GM10266 (cell line): ENCODE measurements at regions not wholly inside any gene's neighbourhood (a gene's known extent, or its start where the extent isn't known, plus 50 kb on each side); places are given as distances from the start of the nearest gene placed in this dataset.

Experiments
- DNase-seq: peaks from one replicate; pipeline ENCODE4 v3.0.0; 2012; ENCODE audit errors: extremely low spot score
- TF ChIP-seq, protein P1 (sequence below): IDR thresholded peaks from 2 replicates; pipeline ENCODE4 v1.5.1; 2012; ENCODE audit warnings: mild to moderate bottlenecking, low read depth; ENCODE audit not compliant: control insufficient read depth, insufficient read depth; ENCODE audit errors: missing control alignments

DNA sequence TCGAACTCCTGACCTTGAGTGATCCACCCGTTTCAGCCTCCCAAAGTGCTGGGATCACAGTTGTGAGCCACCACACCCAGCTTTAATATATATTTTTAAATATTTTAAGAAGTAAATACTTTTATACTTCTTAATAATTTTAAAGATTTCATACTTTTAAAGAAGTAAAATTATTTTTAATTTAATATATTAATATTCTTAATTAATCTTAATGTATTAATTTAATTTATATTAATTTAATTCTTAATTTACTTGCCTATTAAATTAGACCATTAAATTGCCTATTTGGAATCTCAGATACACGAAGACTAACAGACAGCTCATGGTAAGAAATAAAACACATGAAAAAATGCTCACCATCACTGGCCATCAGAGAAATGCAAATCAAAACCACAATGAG lies 1087.4 kb downstream of the CDH18 start:
- TF ChIP-seq, protein P1, sequence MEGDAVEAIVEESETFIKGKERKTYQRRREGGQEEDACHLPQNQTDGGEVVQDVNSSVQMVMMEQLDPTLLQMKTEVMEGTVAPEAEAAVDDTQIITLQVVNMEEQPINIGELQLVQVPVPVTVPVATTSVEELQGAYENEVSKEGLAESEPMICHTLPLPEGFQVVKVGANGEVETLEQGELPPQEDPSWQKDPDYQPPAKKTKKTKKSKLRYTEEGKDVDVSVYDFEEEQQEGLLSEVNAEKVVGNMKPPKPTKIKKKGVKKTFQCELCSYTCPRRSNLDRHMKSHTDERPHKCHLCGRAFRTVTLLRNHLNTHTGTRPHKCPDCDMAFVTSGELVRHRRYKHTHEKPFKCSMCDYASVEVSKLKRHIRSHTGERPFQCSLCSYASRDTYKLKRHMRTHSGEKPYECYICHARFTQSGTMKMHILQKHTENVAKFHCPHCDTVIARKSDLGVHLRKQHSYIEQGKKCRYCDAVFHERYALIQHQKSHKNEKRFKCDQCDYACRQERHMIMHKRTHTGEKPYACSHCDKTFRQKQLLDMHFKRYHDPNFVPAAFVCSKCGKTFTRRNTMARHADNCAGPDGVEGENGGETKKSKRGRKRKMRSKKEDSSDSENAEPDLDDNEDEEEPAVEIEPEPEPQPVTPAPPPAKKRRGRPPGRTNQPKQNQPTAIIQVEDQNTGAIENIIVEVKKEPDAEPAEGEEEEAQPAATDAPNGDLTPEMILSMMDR, result no peak
- no peak for DNase-seq

DNA sequence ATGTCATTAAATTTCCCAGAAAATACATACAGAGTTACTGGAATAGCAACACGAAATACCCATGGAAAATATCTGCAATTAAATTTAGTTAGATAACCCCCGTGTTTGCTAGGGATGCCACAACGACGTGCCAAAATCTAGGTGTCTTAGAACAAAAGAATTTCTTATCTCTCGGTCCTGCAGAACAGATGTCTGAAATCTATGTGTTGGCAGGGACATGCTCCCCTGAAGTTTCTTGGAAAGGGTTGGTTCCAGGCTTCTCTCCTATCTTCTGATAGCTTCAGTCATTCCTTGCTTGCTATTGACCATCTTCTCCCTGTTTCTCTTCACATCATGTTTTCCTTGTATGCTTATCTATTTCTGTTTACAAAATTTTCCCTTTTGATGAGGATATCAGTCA lies 1067.0 kb downstream of the CDH18 start:
- TF ChIP-seq, protein P1, result no peak
- no peak for DNase-seq

DNA sequence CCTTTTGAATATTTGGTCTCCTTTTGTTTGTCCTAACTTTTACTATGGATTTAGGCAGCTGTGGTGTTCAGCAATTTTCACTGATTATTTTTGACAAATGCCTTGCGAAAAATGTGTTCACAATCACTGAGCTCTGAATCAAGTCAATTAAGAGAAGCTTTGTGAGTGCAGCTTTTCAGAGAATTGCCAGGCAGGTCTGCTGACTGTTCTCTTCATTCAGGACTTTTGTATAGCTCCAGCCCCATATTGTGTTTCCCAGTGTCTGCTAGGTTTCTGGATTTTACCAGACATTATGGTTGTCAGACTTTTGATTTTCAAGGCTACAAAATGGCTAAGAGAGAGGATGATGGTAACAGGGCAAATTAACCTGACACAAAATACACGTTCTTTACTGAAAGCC lies 1055.9 kb downstream of the CDH18 start:
- no peak for DNase-seq
- TF ChIP-seq, protein P1, result no peak

DNA sequence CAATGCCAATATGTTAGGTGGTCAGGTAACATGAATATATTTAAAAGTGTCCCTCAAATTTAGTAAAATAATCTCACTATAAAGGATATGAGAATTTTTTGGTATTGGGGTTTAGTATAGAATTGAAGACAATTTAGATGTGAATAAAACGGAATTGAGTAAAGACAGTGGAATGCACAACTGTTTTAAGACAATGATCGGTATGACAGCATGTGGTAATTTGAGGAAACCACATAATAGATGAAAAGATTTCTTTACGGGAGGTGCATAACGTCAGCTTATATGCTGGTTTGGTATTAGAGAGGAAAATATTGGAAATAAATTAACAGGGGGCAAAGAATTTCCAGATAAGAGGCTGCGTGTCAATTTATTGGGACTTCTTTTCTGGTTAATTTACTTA lies 1043.2 kb downstream of the CDH18 start:
- no peak for DNase-seq
- TF ChIP-seq, protein P1, result no peak

DNA sequence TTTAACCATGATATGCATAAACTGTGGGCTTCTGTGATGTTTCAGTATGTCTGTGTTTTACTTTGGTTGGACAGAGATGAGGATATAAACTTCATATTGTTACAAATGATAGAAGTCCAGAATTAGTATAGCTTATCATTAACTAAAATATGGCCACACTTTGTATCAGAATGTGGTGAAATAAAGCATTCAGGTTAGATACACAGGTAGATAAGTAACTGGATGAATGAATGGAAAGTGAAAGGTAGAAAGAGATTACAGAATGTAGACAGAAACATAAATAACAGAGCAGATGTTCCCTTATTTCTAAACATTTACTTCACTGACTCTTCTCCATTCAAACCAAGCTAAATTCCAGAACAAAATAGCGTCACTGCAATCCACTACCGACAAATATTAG lies 1033.8 kb downstream of the CDH18 start:
- no peak for DNase-seq
- TF ChIP-seq, protein P1, result no peak

DNA sequence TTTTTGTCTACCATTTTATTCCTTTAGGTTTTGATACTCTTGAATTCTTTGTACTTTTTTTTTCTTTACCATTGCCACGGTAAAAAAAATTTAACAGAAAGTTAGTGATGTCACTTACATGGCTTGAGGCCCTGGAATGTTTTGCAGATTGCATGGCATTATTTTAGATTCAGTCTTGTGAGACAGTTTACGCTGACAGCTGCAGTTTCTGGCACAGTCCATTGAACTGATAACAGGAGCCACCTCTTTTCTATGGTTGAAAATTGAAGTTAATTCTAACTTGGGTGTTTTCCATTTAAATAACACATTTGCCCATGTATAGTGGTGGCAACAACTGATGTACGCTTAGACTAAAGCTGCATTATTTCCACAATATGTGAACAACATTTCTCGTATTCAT lies 1028.5 kb downstream of the CDH18 start:
- TF ChIP-seq, protein P1, result no peak
- no peak for DNase-seq

DNA sequence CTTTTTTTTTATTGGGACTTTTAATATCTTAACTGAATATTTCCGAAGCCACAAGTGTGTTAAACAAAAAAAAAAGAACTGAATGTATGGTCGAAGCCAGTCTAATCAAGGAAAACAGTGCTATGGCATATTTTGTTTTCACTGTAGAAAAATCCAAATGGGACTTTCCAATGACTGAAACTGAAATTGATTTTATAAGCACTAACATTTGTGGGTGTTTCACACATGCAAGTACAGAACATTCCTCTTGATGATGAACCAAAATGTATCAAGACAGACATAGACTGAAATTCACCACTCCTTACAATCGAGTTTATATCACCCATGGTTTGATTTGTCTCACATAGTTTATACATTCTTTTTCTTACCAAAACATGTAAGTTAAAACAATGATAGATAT lies 1026.8 kb downstream of the CDH18 start:
- DNase-seq, result no peak
- TF ChIP-seq, protein P1, result no peak
